Stimulated activated CD4-positive, alpha-beta T cell treated with anti-CD3 and anti-CD28 coated beads, Interleukin-12 subunit alpha, Interleukin-12 subunit beta, amount 100 ng/mL, for 4 hours (primary cell): ENCODE measurements at regions not wholly inside any gene's neighbourhood (a gene's known extent, or its start where the extent isn't known, plus 50 kb on each side); places are given as distances from the start of the nearest gene placed in this dataset.

ENCODE experiments used
- DNase-seq: peaks from one replicate; pipeline ENCODE4 v3.0.0-alpha.2; 2020

- DNase-seq, result no peak
Measured at GRCh38 chr2:104473546-104473945, 380.4 kb upstream of the POU3F3 start.

DNA sequence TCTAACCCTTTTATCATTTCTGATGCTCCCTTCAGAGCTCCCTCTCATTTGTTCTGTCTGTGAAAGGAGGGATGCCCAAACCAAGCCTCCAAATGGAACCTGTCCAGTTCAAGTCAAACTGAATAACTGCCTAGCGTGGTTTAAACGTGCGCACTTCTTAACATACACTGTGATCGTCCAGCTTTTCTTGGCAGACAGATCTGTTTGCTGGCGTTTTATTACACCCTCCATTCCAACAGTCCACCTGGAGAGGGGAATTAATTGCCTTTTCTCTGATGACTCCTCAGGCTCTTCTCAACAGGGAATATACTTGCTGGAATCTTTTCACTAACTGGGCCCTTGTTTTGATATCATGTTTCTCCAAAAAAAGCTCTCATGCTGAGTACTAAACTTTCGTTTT is 379.2 kb upstream of the POU3F3 start:
- no peak for DNase-seq

DNA sequence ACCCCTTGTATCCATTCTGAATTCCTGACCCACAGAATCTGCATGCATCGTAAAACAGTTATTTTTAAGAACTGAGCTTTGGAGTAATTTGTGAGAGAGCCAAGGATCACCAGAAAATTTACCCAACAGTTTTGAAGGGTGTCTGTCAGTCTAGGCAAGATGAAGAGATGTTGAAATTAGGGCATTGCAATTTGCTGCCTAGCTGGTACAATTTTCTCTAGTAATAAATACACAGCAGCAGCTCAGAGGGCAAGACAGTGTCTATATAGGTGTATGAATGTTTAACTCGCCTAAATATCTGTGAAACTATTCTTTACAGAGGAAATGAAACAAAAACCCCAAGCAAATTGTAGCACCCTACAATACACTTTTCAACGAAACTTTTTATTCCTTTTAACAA is 377.8 kb upstream of the POU3F3 start:
- DNase-seq, result no peak

DNA sequence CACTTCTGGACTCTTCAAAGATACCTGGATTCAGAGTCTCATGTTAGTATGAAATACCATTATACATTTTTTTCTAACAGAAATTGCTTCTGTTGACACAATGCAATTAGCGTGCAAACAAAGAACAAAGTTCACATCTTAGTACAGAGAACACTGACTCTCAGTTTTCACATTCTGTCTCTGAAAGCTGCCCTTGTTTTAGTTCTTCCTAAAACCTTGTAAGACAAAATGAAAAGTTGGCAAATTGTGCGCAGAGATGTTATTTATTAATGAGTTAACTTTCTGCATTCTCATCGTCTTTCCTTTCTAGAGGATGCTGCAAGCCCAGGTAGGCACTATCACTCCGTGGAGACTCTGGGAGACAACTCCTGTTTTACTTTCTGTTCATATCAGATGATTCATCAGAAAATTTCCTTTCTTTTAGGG is 377.3 kb upstream of the POU3F3 start:
- no peak for DNase-seq

- no peak for DNase-seq
Measured at GRCh38 chr2:104481341-104481740, 372.6 kb upstream of the POU3F3 start.

GRCh38 chr2:104487366-104487765 is 366.5 kb upstream of the POU3F3 start:
- DNase-seq, result no peak

- DNase-seq, result no peak
Measured at GRCh38 chr2:104493698-104494097, 360.2 kb upstream of the POU3F3 start.

GRCh38 chr2:104501342-104501741 is 352.6 kb upstream of the POU3F3 start:
- no peak for DNase-seq

GRCh38 chr2:104501929-104502328 is 352.0 kb upstream of the POU3F3 start:
- DNase-seq, result no peak

DNA sequence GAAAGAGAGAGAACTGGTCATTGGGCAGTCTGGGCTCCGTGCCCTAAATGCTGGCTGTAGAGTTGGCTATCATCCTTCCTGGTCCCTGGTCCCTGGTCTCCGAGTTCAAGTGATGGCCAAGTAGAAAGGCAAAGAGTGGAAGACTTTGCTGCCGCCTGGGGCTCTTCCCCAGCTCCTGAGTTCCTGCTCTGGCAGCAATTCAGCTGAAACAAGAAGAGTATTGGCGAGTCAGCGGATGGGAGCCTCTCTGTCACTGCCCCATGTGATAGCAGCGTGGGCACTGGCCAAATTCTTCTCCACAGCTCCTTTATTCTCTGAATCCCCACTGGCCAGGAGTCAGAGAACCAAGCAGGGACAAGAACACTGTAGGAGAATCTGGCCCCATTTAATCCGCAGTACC is 351.0 kb upstream of the POU3F3 start:
- no peak for DNase-seq

DNA sequence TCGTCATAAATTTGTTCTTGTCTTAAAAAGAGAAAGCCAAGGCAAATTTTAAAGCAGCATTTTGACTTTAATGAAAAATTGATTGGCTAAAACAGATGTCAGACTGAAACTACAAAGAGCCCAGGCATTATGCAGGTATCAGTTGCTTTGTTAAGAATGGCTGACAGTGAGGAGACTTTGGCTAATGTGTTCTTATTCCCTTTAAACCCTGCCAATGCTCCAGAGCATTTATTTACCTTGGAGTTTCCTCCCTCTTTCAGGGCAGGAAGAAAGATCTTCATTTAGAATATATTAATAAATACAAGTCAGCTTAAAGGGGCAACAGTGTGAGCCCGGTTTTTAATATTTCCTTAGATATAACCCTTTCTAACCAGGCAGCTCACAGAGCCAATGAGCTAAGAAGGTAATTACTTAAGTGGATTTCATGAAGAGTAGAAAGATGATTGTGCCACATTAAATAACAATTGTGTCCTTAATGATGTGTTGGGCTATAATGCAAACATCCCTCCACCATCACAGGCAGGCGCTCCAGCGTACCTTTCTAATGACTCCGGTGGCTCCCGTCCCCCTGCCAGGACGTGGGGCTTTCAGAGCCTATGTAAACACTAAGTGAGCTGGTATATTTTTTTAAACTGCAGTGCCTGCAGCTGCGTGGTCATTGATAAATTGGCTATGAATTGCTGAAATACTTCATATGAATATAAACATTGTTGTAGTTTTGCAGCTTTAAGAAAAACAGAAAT is 349.4 kb upstream of the POU3F3 start:
- no peak for DNase-seq

GRCh38 chr2:104518256-104518655 is 335.7 kb upstream of the POU3F3 start:
- DNase-seq, result no peak

DNA sequence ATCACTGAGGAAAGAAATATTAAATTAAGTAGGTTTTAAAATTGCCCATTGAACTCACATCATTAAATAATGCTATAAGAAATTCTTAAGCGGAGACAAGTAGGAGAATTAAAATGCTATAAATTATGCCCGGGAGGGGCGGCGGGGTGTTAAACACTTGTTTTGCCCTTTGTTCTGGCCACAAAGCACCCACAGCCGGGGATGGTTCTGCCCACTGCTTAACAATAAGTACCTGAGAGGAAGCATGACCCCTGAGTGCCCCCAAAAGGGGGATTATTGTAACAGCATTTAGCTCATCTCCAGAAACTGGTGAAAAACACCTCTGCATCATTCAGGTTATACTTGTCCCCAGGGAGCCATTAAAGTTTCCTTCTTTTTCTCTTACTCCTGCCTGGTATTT is 332.7 kb upstream of the POU3F3 start:
- no peak for DNase-seq

GRCh38 chr2:104523921-104524320 is 330.0 kb upstream of the POU3F3 start:
- DNase-seq, result no peak

DNA sequence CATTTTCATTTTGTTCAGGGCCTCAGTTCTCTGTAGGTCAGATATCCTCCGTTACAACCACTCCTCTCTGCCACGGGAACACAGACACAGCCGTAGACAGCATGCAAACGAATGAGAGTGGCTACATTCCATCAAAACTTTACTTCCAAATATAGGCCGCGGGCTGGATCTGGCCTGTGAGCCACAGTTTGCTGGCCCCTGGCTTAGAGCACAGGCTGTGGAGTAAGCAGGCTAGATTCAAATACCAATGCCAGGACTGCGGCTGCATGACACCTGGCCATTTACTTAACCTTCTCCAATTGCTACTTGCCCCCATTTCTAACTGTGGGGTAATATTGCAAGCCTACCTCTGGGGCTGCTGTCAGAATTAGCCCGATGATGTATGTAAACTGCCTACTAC is 325.8 kb upstream of the POU3F3 start:
- no peak for DNase-seq

- DNase-seq, result no peak
Measured at GRCh38 chr2:104531122-104531521, 322.8 kb upstream of the POU3F3 start.

GRCh38 chr2:104537116-104537515 is 316.8 kb upstream of the POU3F3 start:
- no peak for DNase-seq

DNA sequence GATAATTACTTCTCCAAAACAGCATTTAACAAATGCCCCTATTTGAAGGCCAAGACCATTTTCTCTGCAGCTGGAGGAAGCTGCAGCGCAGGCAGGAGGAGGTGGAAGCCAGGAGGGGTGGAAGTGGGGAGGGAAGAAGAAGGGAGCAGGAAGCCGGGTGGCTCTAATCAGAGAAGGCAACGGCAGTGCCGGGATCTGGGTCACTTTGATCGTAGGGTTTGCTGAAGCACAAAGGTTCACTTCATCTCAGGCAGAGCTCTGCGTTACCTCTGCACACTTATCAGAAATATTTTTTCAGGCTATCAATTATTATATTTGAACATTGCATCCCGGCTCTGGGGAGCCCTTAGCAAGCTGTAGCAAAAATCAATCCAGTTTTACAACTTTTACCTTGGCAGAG is 315.8 kb upstream of the POU3F3 start:
- no peak for DNase-seq

GRCh38 chr2:104539649-104540048 is 314.3 kb upstream of the POU3F3 start:
- DNase-seq, result no peak

- no peak for DNase-seq
Measured at GRCh38 chr2:104545055-104545454, 308.9 kb upstream of the POU3F3 start.

- DNase-seq, result no peak
Measured at GRCh38 chr2:104546537-104546936, 307.4 kb upstream of the POU3F3 start.

GRCh38 chr2:104547221-104547620 is 306.7 kb upstream of the POU3F3 start:
- no peak for DNase-seq

DNA sequence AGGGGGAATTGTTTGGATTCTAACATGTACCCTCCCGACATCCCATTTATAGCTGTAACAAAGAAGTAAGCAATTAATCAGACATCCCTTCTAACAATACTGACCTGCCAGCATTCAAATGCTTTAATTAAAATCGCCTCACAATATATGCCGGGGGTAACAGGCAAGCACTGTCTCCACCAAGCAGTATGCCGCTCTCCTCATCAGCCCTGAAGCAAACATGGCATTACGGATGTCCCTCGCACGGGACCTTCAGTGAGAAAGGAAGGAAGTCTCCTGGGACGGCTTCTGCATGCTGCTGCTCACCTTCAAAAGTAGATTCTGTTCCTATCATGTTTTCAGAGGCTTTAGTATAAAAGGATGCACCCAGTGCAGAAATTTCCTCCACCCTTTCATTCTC is 292.7 kb upstream of the POU3F3 start:
- no peak for DNase-seq

GRCh38 chr2:104562537-104562936 is 291.4 kb upstream of the POU3F3 start:
- no peak for DNase-seq

DNA sequence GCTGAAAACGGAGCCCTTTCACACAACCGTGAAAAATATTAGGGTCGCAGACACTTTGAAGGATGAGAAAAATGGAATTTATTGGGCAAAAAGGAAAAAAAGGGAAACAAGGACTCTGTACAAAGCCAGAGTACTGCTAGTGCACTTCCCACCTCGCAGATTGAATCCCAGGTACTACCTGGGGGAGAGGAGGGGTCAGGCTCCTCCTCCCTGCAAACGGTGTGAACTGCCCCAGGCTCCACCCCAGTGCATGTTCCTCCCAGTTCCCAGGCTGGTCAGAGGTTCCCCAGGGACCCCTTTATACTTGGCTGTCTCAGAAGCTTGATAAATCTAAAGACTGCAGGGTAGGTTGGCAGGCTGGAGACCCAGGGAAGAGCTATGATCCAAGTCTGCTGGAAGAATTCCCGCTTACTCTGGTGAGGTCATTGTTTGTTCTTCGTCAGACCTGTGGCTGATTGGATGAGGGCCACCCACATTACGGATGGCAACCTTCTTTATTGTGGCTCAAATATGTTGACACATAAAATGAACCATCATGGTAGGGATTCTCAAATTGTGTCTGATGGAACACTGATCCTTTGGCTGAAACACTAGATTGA is 290.4 kb upstream of the POU3F3 start:
- DNase-seq, result no peak
